GM19397 (cell line): ENCODE measurements at regions not wholly inside any gene's neighbourhood (a gene's known extent, or its start where the extent isn't known, plus 50 kb on each side); places are given as distances from the start of the nearest gene placed in this dataset.

Experiments
- ATAC-seq: cut with Tn5 transposase; IDR thresholded peaks from one replicate; pipeline ENCODE4 v1.9.1; 2021; ENCODE audit warnings: mild to moderate bottlenecking, moderate library complexity; ENCODE audit not compliant: unreplicated experiment

GRCh38 chr1:217224201-217224600, 406.7 kb downstream of the GPATCH2 start:
- ATAC-seq: no peak

- no peak for ATAC-seq
Observed at GRCh38 chr1:217214551-217214950, 416.3 kb downstream of the GPATCH2 start.

- ATAC-seq: no peak
Observed at GRCh38 chr1:217211486-217211885, 419.4 kb downstream of the GPATCH2 start.

- no peak for ATAC-seq
Observed at GRCh38 chr1:217205578-217205977, 425.3 kb downstream of the GPATCH2 start.

DNA sequence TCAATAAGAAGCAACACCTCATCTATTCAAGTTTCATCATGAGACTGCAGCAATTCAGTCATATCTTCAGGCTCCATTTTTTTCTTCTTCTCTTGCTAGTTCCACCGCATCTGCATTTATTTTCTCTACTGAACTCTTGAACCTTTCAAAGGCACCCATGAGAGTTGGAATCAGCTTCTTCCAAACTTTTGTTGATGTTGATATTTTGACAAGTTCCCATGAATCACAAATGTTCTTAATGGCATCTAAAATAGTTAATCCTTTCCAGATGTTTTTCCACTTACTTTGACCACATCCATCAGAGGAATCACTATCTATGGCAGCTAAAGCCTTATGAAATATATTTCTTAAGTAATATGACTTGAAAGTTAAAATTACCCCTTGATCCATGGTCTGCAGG, 434.3 kb downstream of the GPATCH2 start:
- no peak for ATAC-seq

DNA sequence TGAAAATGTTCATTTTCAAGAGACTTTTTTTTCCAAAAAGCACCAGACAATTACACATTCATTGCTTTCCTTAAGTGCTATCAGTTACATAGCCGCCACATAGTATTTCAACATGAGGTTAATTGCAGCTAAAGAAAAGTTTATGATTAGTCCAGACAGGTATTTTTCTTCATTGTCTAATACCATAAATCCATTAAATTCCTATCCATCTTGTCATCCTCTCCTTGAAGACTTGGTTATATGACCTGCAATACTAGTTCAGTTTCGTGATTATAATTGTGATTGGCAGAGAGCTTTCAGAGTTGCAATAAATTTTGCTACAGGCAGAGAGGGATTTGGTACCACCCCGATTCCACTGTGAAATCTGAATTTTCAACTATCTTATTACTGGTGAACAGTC, 437.7 kb downstream of the GPATCH2 start:
- no peak for ATAC-seq

DNA sequence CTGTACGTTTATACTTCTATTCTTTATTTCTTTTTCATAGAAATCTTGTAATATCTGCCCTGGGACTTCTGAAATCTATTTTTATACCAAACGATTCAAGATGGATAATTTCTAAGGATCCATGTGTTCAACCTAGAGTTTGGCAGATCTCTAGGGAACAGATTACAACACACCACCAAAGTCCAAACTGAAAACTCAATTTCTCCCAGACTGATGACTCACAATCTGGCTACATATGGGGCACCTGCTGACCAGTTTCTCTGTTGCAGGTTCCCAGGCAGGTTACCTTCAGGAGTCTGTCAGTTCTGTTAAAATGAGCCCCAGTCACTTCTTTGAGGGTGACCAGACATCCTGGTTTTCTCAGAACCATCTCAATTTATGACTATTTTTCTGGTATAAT, 439.4 kb downstream of the GPATCH2 start:
- ATAC-seq: no peak

- no peak for ATAC-seq
Observed at GRCh38 chr1:217190359-217190758, 440.5 kb downstream of the GPATCH2 start.

DNA sequence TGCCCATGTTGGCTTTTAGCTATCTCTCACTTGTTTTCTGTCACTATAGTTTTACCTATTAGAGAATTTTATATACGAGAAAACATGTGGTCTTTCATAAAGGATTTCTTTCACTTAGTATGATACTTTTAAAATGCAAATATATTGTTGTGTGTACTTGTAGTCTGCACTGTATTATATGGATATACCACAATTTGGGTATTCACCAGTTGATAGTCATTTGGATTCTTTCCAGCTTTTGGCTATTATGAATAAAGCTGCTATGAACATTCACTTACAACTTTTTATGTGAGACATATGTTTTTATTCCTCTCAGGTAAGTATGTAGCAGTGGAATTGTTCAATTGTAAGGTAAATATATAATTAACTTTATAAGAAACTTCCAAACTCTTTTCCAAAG, 441.5 kb downstream of the GPATCH2 start:
- ATAC-seq: no peak

DNA sequence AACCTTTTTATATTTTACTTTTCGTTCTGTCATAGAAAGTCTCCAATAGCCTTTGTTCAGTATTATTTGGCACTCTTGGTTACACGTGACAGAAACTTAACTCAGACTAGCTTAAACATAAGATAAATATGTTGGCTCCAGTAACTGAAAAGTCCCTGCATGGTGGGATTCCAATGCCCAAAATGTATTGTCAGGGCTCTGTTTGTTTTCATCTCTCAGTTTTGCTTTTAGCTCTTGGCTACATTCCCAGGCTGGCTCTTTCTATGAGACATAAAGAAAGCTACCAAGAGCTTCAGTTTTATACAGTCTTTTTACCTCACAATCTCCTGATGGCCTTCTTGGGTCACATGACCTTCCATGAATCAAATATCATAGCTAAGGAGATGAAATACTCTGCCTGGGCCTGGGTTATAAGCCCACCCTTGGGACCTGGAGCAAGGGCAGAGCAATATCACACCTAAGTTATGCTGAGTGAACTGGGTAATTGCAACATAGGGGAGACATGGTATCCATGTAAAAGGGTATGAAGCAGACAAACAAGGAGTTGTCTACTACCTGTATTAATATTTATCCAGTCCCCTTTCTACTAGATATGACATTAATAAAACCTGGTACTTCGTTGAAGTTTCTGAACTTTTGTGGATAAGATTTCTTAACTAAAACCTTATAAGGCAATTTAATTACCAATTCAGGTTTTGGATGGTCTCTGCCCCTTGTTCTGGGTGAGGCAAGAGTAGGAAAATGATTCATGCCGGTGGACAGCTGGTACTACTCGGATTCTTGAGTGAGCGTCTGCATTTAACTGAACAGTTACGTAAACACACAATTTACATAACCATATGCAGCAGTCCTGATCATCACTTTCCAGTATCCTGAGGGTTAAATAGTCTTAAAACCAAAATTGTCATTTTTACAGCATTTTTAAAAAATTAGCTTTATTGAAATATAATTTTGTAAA, 442.3 kb downstream of the GPATCH2 start:
- no peak for ATAC-seq

DNA sequence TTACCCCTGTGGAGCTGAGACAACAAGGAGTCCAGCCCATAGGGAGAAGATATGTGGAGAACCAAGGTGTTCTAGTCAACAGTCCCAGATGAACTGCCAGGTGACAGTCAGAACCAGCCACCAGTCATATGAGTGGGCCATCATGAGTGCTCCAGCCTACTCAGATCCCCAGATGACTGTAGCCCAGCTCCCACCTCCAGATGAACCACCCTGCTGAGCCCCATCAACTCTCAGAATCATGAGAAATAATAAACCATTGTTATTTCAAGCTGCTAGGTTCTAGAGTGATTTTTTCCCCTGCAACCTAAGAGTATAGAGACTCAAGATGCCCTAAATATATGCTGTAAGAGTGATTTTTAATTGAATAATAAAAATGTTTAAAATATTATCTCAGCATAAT, 444.2 kb downstream of the GPATCH2 start:
- no peak for ATAC-seq

GRCh38 chr1:217184854-217185253, 446.0 kb downstream of the GPATCH2 start:
- ATAC-seq: no peak

- ATAC-seq: no peak
Observed at GRCh38 chr1:217182992-217183391, 447.9 kb downstream of the GPATCH2 start.

DNA sequence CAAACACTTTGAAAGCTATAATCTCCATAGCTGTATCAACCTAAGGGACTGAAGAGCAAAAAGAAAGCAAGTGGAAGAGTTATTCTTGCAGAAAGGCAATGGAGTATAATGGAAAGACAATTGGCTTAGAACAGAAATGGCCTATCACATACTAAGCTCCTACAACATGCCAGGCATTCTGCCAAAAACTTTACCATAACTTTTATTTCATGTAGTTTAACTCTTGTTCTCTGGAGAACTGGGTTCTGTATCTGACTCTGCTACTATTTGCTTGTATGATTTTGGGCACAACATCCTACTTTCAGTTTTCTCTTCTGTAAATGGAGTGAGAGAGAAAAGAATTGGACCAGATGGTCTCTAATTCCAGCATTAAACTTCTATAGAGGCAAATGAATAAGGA, 449.1 kb downstream of the GPATCH2 start:
- ATAC-seq: no peak

DNA sequence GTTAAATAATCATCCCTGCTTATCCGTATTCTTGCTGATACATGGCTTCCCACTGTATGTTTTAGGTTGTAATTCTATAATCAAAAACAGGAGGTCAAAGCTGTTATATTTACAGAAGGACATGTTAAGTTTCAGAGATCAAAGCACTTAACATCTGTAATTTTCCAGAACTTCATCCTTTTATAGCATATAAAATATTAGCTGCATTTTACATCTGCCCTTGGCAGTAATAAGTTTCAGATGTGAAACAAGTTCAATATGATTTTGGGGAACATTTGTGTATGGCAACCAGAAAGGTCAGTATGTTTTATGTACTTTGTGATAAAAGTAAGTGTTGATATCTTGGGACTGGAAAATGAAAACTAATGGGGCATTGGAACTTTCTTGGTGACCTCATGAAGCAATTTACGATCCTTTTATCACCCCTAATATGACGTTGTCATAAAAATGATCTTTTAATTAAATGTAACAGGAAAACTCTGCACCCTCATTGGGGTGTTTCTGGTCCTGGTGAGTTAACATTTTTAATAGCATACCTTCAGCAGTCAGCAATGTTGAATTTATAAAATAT, 449.6 kb downstream of the GPATCH2 start:
- ATAC-seq: no peak

DNA sequence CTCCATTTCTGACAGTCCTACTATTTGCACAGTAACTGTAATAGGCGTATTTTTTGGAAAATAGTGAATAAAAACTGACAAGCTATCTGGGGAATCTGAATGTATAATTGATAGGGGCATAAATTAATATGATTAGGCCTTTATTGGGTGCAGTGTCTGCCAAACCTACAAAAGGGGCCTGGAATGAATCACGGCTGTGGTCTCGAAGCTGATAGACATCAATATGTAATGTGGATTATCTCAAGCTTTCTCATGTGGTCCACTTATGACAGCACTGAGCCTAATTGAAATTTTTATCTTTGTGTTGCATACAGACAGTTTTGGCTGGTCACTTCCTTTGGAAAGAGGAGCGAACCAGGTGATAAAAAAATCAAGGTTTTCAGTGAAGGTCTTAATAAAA, 450.4 kb downstream of the GPATCH2 start:
- no peak for ATAC-seq

DNA sequence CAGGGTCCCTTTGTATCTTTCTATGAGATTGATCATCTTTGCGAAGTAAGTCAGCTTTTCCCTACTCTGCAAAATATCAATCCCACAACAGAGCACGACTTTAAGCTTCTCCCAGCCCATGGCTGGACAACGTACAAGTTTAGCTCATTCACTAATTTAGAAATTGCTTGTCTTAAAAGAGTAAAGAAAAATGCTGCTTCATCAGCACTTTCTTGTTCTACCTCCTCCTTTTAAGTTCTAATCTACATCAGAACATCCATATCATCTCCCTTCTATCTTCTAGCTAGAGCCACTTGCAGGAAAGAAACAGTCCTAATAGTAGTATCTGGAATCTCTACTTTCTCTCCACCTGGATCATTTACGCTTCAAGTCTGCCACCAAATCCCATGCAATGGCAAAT, 441.2 kb upstream of the ESRRG start:
- ATAC-seq: no peak

GRCh38 chr1:217153361-217153760, 430.1 kb upstream of the ESRRG start:
- no peak for ATAC-seq

DNA sequence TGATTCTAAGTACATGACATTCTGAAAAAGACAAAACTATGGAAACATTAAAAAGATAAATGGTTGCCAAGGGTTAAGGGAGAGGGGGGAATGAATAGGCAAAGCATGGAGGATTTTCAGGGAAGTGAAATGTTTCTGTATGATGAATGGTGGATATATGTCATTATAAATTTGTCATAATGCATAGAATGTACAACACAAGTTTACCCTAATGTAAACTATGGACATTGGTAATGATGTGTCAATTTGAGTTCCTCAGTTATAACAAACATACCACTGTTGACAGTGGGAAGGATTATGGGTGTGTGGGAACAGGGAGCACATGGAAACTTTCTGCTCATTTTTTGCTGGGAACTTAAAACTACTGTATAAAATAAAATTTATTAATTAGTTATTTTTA, 427.1 kb upstream of the ESRRG start:
- no peak for ATAC-seq

- ATAC-seq: no peak
Observed at GRCh38 chr1:217149791-217150190, 426.6 kb upstream of the ESRRG start.

GRCh38 chr1:217141711-217142110, 418.5 kb upstream of the ESRRG start:
- no peak for ATAC-seq
